Liver (tissue), 7 donors: ENCODE measurements at regions not wholly inside any gene's neighbourhood (a gene's known extent, or its start where the extent isn't known, plus 50 kb on each side); places are given as distances from the start of the nearest gene placed in this dataset.

Experiments
- DNase-seq: peaks from one replicate; pipeline ENCODE4 v3.0.0-alpha.2; 2017; ENCODE audit warnings: low spot score
- H3K27ac ChIP-seq, 2 donors: one replicate each; pipeline ENCODE4 v1.7.0; 2013; ENCODE audit warnings: inconsistent platforms in 2 of 2, low read length in 2 of 2, control low read depth in 1 of 2, low read depth in 1 of 2, mild to moderate bottlenecking in 1 of 2
- H3K27me3 ChIP-seq, 4 donors: one replicate each; pipeline versions ENCODE4 v1.6.1 to v1.7.0; 2013; ENCODE audit warnings: low read length in 3 of 4, inconsistent platforms in 1 of 4, mild to moderate bottlenecking in 1 of 4, moderate library complexity in 1 of 4; ENCODE audit not compliant: control insufficient read depth in 4 of 4, insufficient read depth in 4 of 4
- H3K36me3 ChIP-seq, 4 donors: one replicate each; pipeline versions ENCODE4 v1.6.1 to v1.7.0; 2013; ENCODE audit warnings: low read length in 3 of 4, mild to moderate bottlenecking in 3 of 4, low read depth in 1 of 4, moderate library complexity in 1 of 4; ENCODE audit not compliant: control insufficient read depth in 4 of 4, insufficient read depth in 3 of 4
- H3K4me1 ChIP-seq, 4 donors: one replicate each; pipeline versions ENCODE4 v1.6.1 to v1.7.0; 2013; ENCODE audit warnings: low read length in 3 of 4, mild to moderate bottlenecking in 3 of 4, moderate library complexity in 1 of 4; ENCODE audit not compliant: control insufficient read depth in 4 of 4, insufficient read depth in 4 of 4
- H3K4me3 ChIP-seq, 3 donors: one replicate each; pipeline versions ENCODE4 v1.6.1 to v1.7.0; 2013; ENCODE audit warnings: low read length in 3 of 3, control low read depth in 1 of 3, low read depth in 1 of 3, mild to moderate bottlenecking in 1 of 3
- H3K9ac ChIP-seq, 2 donors: one replicate each; pipeline ENCODE4 v1.7.0; 2013; ENCODE audit warnings: low read length in 2 of 2, mild to moderate bottlenecking in 2 of 2, moderate library complexity in 2 of 2, control low read depth in 1 of 2, low read depth in 1 of 2
- H3K9me3 ChIP-seq, 4 donors: one replicate each; pipeline versions ENCODE4 v1.6.1 to v1.7.0; 2013; ENCODE audit warnings: low read length in 3 of 4; ENCODE audit not compliant: control insufficient read depth in 4 of 4
- ATF3 ChIP-seq: IDR thresholded peaks from 2 replicates; pipeline ENCODE4 v1.6.1; 2016; ENCODE audit warnings: antibody characterized with exemption
- EGR1 ChIP-seq, 2 donors: IDR thresholded peaks; 2 replicates each; pipeline ENCODE4 v1.6.1; 2016 to 2018; ENCODE audit warnings: antibody characterized with exemption in 2 of 2, low read depth in 2 of 2
- FOXA1 ChIP-seq: IDR thresholded peaks from 2 replicates; pipeline ENCODE4 v1.6.1; 2016; ENCODE audit warnings: antibody characterized with exemption
- FOXA2 ChIP-seq: IDR thresholded peaks from 2 replicates; pipeline ENCODE4 v1.6.1; 2016; ENCODE audit warnings: antibody characterized with exemption
- GABPA ChIP-seq, 2 donors: IDR thresholded peaks in 1 of 2; conservative IDR thresholded peaks in 1 of 2; 2 replicates each; pipeline ENCODE4 v1.6.1; 2016; ENCODE audit warnings: antibody characterized with exemption in 2 of 2, mild to moderate bottlenecking in 1 of 2, moderate library complexity in 1 of 2
- HNF4A ChIP-seq, 2 donors: conservative IDR thresholded peaks; 2 replicates each; pipeline ENCODE4 v1.6.1; 2016; ENCODE audit warnings: antibody characterized with exemption in 2 of 2, mild to moderate bottlenecking in 2 of 2
- HNF4G ChIP-seq: IDR thresholded peaks from 2 replicates; pipeline ENCODE4 v1.6.1; 2016; ENCODE audit warnings: antibody characterized with exemption
- JUND ChIP-seq, 2 donors: IDR thresholded peaks; 2 replicates each; pipeline ENCODE4 v1.6.1; 2016; ENCODE audit warnings: antibody characterized with exemption in 2 of 2
- NR2F2 ChIP-seq: IDR thresholded peaks from 2 replicates; pipeline ENCODE4 v1.6.1; 2016; ENCODE audit warnings: antibody characterized with exemption
- RAD21 ChIP-seq, 2 donors: IDR thresholded peaks; 2 replicates each; pipeline ENCODE4 v1.6.1; 2016; ENCODE audit warnings: antibody characterized with exemption in 2 of 2, mild to moderate bottlenecking in 2 of 2
- RXRA ChIP-seq, 2 donors: IDR thresholded peaks; 2 replicates each; pipeline ENCODE4 v1.6.1; 2017 to 2018; ENCODE audit warnings: antibody characterized with exemption in 2 of 2, mild to moderate bottlenecking in 1 of 2
- SP1 ChIP-seq: IDR thresholded peaks from 2 replicates; pipeline ENCODE4 v1.6.1; 2018; ENCODE audit warnings: antibody characterized with exemption, mild to moderate bottlenecking
- TAF1 ChIP-seq: conservative IDR thresholded peaks from 2 replicates; pipeline ENCODE4 v1.6.1; 2016; ENCODE audit warnings: antibody characterized with exemption, mild to moderate bottlenecking
- YY1 ChIP-seq: IDR thresholded peaks from 2 replicates; pipeline ENCODE4 v1.6.1; 2016; ENCODE audit warnings: antibody characterized with exemption, mild to moderate bottlenecking
- ZBTB33 ChIP-seq: IDR thresholded peaks from 2 replicates; pipeline ENCODE4 v1.6.1; 2016; ENCODE audit warnings: antibody characterized with exemption
- TF ChIP-seq, protein P1 (sequence below): fragments of 150-350 bp; IDR thresholded peaks from 2 replicates; pipeline ENCODE4 v1.5.1; 2017; ENCODE audit warnings: improper control_type of control experiment, low read depth, low read length; ENCODE audit not compliant: missing input control
- TF ChIP-seq, protein P2 (sequence below): IDR thresholded peaks from 2 replicates; pipeline ENCODE4 v1.6.1; 2016; ENCODE audit warnings: antibody characterized with exemption
- TF ChIP-seq, protein P3 (sequence below): IDR thresholded peaks from 2 replicates; pipeline ENCODE4 v1.6.1; 2016; ENCODE audit warnings: antibody characterized with exemption, mild to moderate bottlenecking
- donor health status: healthy.
- donor health status: healthy.
- donor health status: healthy.
- donor health status: healthy.

DNA sequence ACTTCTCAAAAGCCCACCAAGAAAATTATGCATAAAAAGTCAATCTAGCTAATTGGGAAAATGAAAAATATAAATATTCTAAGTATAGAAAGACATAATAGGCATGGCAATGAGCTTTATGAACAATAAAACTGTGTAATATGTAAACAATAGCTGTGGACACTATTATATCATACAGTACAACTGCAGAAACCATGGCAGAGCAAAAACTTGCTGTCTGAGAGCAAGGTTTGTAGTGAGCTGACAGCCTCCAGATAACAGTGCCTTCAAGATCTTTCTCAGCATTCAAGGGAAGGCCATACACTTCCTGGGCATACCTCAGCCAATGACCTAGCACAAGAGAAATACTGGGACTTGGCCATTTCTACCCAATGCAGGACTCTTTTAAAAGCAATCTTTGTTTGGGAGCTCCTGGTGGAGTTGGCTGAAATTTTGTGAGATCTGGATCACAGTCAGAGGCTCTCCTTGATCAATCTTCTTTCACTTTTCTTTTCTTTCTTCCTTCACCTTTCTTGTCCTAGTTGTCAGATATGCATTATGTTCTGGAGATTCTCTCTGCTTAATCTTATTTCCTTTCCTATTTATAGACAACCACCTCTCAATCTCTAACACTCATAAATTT, 427.2 kb upstream of the UBE2E3 start:
- Histone ChIP-seq H3K4me1 (no peaks in the 10 kb centered on the region), H3K9ac (no peak overlapping the region), H3K9me3 (peaks cover 0 to 2% (median 0%) of the 10 kb centered on the region in 4 donors), H3K4me3 (no peak overlapping the region), H3K27me3 (no peaks in the 10 kb centered on the region), H3K36me3 (no peaks in the 10 kb centered on the region), H3K27ac (no peak overlapping the region)
- TF ChIP-seq HNF4A (conservative IDR thresholded peaks at IDR 0.05) = no peak
- TF ChIP-seq, protein P1, sequence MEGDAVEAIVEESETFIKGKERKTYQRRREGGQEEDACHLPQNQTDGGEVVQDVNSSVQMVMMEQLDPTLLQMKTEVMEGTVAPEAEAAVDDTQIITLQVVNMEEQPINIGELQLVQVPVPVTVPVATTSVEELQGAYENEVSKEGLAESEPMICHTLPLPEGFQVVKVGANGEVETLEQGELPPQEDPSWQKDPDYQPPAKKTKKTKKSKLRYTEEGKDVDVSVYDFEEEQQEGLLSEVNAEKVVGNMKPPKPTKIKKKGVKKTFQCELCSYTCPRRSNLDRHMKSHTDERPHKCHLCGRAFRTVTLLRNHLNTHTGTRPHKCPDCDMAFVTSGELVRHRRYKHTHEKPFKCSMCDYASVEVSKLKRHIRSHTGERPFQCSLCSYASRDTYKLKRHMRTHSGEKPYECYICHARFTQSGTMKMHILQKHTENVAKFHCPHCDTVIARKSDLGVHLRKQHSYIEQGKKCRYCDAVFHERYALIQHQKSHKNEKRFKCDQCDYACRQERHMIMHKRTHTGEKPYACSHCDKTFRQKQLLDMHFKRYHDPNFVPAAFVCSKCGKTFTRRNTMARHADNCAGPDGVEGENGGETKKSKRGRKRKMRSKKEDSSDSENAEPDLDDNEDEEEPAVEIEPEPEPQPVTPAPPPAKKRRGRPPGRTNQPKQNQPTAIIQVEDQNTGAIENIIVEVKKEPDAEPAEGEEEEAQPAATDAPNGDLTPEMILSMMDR = no peak
- no peak for TF ChIP-seq RXRA (IDR thresholded peaks at IDR 0.05)
- no peak for TF ChIP-seq FOXA1
- TF ChIP-seq EGR1 (IDR thresholded peaks at IDR 0.05; ENCODE audit: low read depth in 2 of 2) = no peak
- TF ChIP-seq, protein P2, sequence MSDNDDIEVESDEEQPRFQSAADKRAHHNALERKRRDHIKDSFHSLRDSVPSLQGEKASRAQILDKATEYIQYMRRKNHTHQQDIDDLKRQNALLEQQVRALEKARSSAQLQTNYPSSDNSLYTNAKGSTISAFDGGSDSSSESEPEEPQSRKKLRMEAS = no peak
- TF ChIP-seq HNF4G = no peak
- TF ChIP-seq, protein P3, sequence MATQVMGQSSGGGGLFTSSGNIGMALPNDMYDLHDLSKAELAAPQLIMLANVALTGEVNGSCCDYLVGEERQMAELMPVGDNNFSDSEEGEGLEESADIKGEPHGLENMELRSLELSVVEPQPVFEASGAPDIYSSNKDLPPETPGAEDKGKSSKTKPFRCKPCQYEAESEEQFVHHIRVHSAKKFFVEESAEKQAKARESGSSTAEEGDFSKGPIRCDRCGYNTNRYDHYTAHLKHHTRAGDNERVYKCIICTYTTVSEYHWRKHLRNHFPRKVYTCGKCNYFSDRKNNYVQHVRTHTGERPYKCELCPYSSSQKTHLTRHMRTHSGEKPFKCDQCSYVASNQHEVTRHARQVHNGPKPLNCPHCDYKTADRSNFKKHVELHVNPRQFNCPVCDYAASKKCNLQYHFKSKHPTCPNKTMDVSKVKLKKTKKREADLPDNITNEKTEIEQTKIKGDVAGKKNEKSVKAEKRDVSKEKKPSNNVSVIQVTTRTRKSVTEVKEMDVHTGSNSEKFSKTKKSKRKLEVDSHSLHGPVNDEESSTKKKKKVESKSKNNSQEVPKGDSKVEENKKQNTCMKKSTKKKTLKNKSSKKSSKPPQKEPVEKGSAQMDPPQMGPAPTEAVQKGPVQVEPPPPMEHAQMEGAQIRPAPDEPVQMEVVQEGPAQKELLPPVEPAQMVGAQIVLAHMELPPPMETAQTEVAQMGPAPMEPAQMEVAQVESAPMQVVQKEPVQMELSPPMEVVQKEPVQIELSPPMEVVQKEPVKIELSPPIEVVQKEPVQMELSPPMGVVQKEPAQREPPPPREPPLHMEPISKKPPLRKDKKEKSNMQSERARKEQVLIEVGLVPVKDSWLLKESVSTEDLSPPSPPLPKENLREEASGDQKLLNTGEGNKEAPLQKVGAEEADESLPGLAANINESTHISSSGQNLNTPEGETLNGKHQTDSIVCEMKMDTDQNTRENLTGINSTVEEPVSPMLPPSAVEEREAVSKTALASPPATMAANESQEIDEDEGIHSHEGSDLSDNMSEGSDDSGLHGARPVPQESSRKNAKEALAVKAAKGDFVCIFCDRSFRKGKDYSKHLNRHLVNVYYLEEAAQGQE = no peak
- no peak for TF ChIP-seq YY1
- no peak for TF ChIP-seq ATF3
- TF ChIP-seq JUND (IDR thresholded peaks at IDR 0.05) = no peak
- TF ChIP-seq FOXA2 = no peak
- TF ChIP-seq NR2F2 = no peak
- no peak for TF ChIP-seq TAF1
- no peak for TF ChIP-seq GABPA (IDR thresholded peaks at IDR 0.05 in 1 of 2, conservative IDR thresholded peaks at IDR 0.05 in 1 of 2)
- TF ChIP-seq ZBTB33 = no peak
- no peak for DNase-seq

DNA sequence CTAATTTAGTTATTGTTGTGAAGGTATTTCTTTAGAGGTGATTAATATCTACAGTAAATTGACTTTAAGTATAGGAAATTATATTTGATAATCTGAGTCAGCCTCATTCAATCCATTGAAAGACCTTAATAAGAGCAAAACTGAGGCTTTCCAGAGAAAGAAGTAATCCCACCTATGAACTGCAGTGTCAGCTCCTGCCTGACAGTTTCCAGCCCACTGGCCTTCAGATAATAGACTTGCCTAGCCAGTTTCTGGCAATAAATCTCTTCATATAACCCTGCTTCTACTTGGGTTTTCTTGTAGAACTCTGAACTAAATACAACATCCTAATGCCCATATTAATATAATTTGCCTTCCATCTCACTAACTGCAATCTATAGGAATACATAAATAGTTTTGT, 437.9 kb upstream of the UBE2E3 start:
- TF ChIP-seq NR2F2 (no peak), RXRA (IDR thresholded peaks at IDR 0.05) (no peak), GABPA (IDR thresholded peaks at IDR 0.05 in 1 of 2, conservative IDR thresholded peaks at IDR 0.05 in 1 of 2) (no peak), HNF4G (no peak), RAD21 (IDR thresholded peaks at IDR 0.05) (no peak), HNF4A (conservative IDR thresholded peaks at IDR 0.05) (no peak), SP1 (no peak)
- TF ChIP-seq, protein P1 = no peak
- TF ChIP-seq, protein P2 = no peak
- Histone ChIP-seq H3K27me3 (no peaks in the 10 kb centered on the region), H3K27ac (no peak overlapping the region), H3K9ac (no peak overlapping the region), H3K9me3 (no peaks in the 10 kb centered on the region), H3K36me3 (peaks cover 0 to 2% (median 0%) of the 10 kb centered on the region in 4 donors), H3K4me1 (no peaks in the 10 kb centered on the region), H3K4me3 (no peak overlapping the region)
- DNase-seq = no peak
